ENCODE measurements at regions not wholly inside any gene's neighbourhood (a gene's known extent, or its start where the extent isn't known, plus 50 kb on each side); places are given as distances from the start of the nearest gene placed in this dataset.
"Not testable (repeated sequence)": the region's sequence is repeated elsewhere in the genome, so short reads cannot be mapped to it uniquely, and the experiment has no call there.

GRCh38 chr7:51551070-51551469, 234.5 kb upstream of the COBL start:
- DNase-seq (no peak), FAIRE-seq (no peak)
- 91 to 95% (median 94%) methylated on average over 4 of the region's 4 CpGs for WGBS, 3 donors
- Histone ChIP-seq H3K36me3 (ENCODE audit: control insufficient read depth in 3 of 3, insufficient read depth in 2 of 3, low read depth in 1 of 3, low read length in 3 of 3) (no peaks in the 10 kb centered on the region), H3K9me3 (ENCODE audit: control insufficient read depth in 2 of 2, insufficient read depth in 1 of 2, low read depth in 1 of 2, low read length in 1 of 2) (no peaks in the 10 kb centered on the region), H3K27me3 (ENCODE audit: control insufficient read depth in 3 of 3, insufficient read depth in 3 of 3, low read length in 3 of 3) (no peaks in the 10 kb centered on the region), H3K27ac (ENCODE audit: low read depth in 1 of 3, low read length in 2 of 3) (no peak overlapping the region), H3K4me3 (ENCODE audit: low read depth in 1 of 3, low read length in 3 of 3) (no peak overlapping the region), H3K4me1 (ENCODE audit: control insufficient read depth in 3 of 3, insufficient read depth in 2 of 3, low read depth in 1 of 3, low read length in 2 of 3) (no peaks in the 10 kb centered on the region)

GRCh38 chr7:51545131-51545530, 228.5 kb upstream of the COBL start:
- Histone ChIP-seq H3K4me3 (ENCODE audit: low read depth in 1 of 3, low read length in 3 of 3) (no peak overlapping the region), H3K9me3 (ENCODE audit: control insufficient read depth in 2 of 2, insufficient read depth in 1 of 2, low read depth in 1 of 2, low read length in 1 of 2) (peaks cover 0 to 7% of the 10 kb centered on the region in 2 donors), H3K27ac (ENCODE audit: low read depth in 1 of 3, low read length in 2 of 3) (no peak overlapping the region), H3K36me3 (ENCODE audit: control insufficient read depth in 3 of 3, insufficient read depth in 2 of 3, low read depth in 1 of 3, low read length in 3 of 3) (no peaks in the 10 kb centered on the region), H3K27me3 (ENCODE audit: control insufficient read depth in 3 of 3, insufficient read depth in 3 of 3, low read length in 3 of 3) (no peaks in the 10 kb centered on the region), H3K4me1 (ENCODE audit: control insufficient read depth in 3 of 3, insufficient read depth in 2 of 3, low read depth in 1 of 3, low read length in 2 of 3) (no peaks in the 10 kb centered on the region)
- WGBS, 3 donors, result 31 to 58% (median 48%) methylated on average over 2 of the region's 2 CpGs
- FAIRE-seq (no peak), DNase-seq (no peak)

- FAIRE-seq (no peak), DNase-seq (no peak)
- no peak overlapping the region for H3K4me3 ChIP-seq (ENCODE audit: low read depth in 1 of 3, low read length in 3 of 3)
- no peaks in the 10 kb centered on the region for H3K36me3 ChIP-seq (ENCODE audit: control insufficient read depth in 3 of 3, insufficient read depth in 2 of 3, low read depth in 1 of 3, low read length in 3 of 3)
- 70 to 76% (median 75%) methylated on average over 7 of the region's 7 CpGs for WGBS, 3 donors
- H3K27me3 ChIP-seq (ENCODE audit: control insufficient read depth in 3 of 3, insufficient read depth in 3 of 3, low read length in 3 of 3), result no peaks in the 10 kb centered on the region
- no peak overlapping the region for H3K27ac ChIP-seq (ENCODE audit: low read depth in 1 of 3, low read length in 2 of 3)
- no peaks in the 10 kb centered on the region for H3K4me1 ChIP-seq (ENCODE audit: control insufficient read depth in 3 of 3, insufficient read depth in 2 of 3, low read depth in 1 of 3, low read length in 2 of 3)
- peaks cover 0 to 7% of the 10 kb centered on the region in 2 donors for H3K9me3 ChIP-seq (ENCODE audit: control insufficient read depth in 2 of 2, insufficient read depth in 1 of 2, low read depth in 1 of 2, low read length in 1 of 2)
Observed at GRCh38 chr7:51543801-51544553, 227.4 kb upstream of the COBL start.

- not testable (repeated sequence) for H3K36me3 ChIP-seq (ENCODE audit: control insufficient read depth in 3 of 3, insufficient read depth in 2 of 3, low read depth in 1 of 3, low read length in 3 of 3); FAIRE-seq; H3K27ac ChIP-seq (ENCODE audit: low read depth in 1 of 3, low read length in 2 of 3); H3K4me3 ChIP-seq (ENCODE audit: low read depth in 1 of 3, low read length in 3 of 3); DNase-seq; H3K27me3 ChIP-seq (ENCODE audit: control insufficient read depth in 3 of 3, insufficient read depth in 3 of 3, low read length in 3 of 3); H3K4me1 ChIP-seq (ENCODE audit: control insufficient read depth in 3 of 3, insufficient read depth in 2 of 3, low read depth in 1 of 3, low read length in 2 of 3)
- peaks cover 0 to 12% of the 10 kb centered on the region in 2 donors for H3K9me3 ChIP-seq (ENCODE audit: control insufficient read depth in 2 of 2, insufficient read depth in 1 of 2, low read depth in 1 of 2, low read length in 1 of 2)
- 8 to 47% (median 19%) methylated on average over 2 of the region's 2 CpGs for WGBS, 3 donors
Observed at GRCh38 chr7:51540906-51541305, 224.3 kb upstream of the COBL start.

GRCh38 chr7:51539840-51540239, 223.2 kb upstream of the COBL start:
- no peak for DNase-seq
- Histone ChIP-seq H3K4me1 (ENCODE audit: control insufficient read depth in 3 of 3, insufficient read depth in 2 of 3, low read depth in 1 of 3, low read length in 2 of 3) (no peaks in the 10 kb centered on the region), H3K36me3 (ENCODE audit: control insufficient read depth in 3 of 3, insufficient read depth in 2 of 3, low read depth in 1 of 3, low read length in 3 of 3) (no peaks in the 10 kb centered on the region), H3K9me3 (ENCODE audit: control insufficient read depth in 2 of 2, insufficient read depth in 1 of 2, low read depth in 1 of 2, low read length in 1 of 2) (peaks cover 0 to 13% of the 10 kb centered on the region in 2 donors), H3K27ac (ENCODE audit: low read depth in 1 of 3, low read length in 2 of 3) (no peak overlapping the region), H3K4me3 (ENCODE audit: low read depth in 1 of 3, low read length in 3 of 3) (no peak overlapping the region), H3K27me3 (ENCODE audit: control insufficient read depth in 3 of 3, insufficient read depth in 3 of 3, low read length in 3 of 3) (no peaks in the 10 kb centered on the region)
- FAIRE-seq, result no peak
- WGBS, 3 donors, result 84% methylated on average over 3 of the region's 3 CpGs

GRCh38 chr7:51528172-51528571, 211.6 kb upstream of the COBL start:
- DNase-seq (no peak), FAIRE-seq (no peak)
- WGBS, 3 donors, result 84 to 87% (median 84%) methylated on average over 5 of the region's 5 CpGs
- no peaks in the 10 kb centered on the region for H3K4me1 ChIP-seq (ENCODE audit: control insufficient read depth in 3 of 3, insufficient read depth in 2 of 3, low read depth in 1 of 3, low read length in 2 of 3)
- no peaks in the 10 kb centered on the region for H3K36me3 ChIP-seq (ENCODE audit: control insufficient read depth in 3 of 3, insufficient read depth in 2 of 3, low read depth in 1 of 3, low read length in 3 of 3)
- H3K9me3 ChIP-seq (ENCODE audit: control insufficient read depth in 2 of 2, insufficient read depth in 1 of 2, low read depth in 1 of 2, low read length in 1 of 2), result no peaks in the 10 kb centered on the region
- H3K27ac ChIP-seq (ENCODE audit: low read depth in 1 of 3, low read length in 2 of 3), result no peak overlapping the region
- no peaks in the 10 kb centered on the region for H3K27me3 ChIP-seq (ENCODE audit: control insufficient read depth in 3 of 3, insufficient read depth in 3 of 3, low read length in 3 of 3)
- H3K4me3 ChIP-seq (ENCODE audit: low read depth in 1 of 3, low read length in 3 of 3), result no peak overlapping the region

GRCh38 chr7:51521694-51522312, 205.2 kb upstream of the COBL start:
- Histone ChIP-seq H3K27me3 (ENCODE audit: control insufficient read depth in 3 of 3, insufficient read depth in 3 of 3, low read length in 3 of 3) (no peaks in the 10 kb centered on the region), H3K4me1 (ENCODE audit: control insufficient read depth in 3 of 3, insufficient read depth in 2 of 3, low read depth in 1 of 3, low read length in 2 of 3) (no peaks in the 10 kb centered on the region), H3K9me3 (ENCODE audit: control insufficient read depth in 2 of 2, insufficient read depth in 1 of 2, low read depth in 1 of 2, low read length in 1 of 2) (no peaks in the 10 kb centered on the region), H3K4me3 (ENCODE audit: low read depth in 1 of 3, low read length in 3 of 3) (no peak overlapping the region), H3K36me3 (ENCODE audit: control insufficient read depth in 3 of 3, insufficient read depth in 2 of 3, low read depth in 1 of 3, low read length in 3 of 3) (no peaks in the 10 kb centered on the region), H3K27ac (ENCODE audit: low read depth in 1 of 3, low read length in 2 of 3) (no peak overlapping the region)
- WGBS, 3 donors, result 78 to 84% (median 83%) methylated on average over 6 of the region's 6 CpGs
- DNase-seq (no peak), FAIRE-seq (no peak)

- WGBS, 3 donors, result 59 to 67% (median 65%) methylated on average over 6 of the region's 6 CpGs
- no peak for DNase-seq
- FAIRE-seq, result no peak
Observed at GRCh38 chr7:51521054-51521453, 204.4 kb upstream of the COBL start.

More at GRCh38 chr7:51521054-51521453, 204.4 kb upstream of the COBL start:
- no peaks in the 10 kb centered on the region for H3K4me1 ChIP-seq (ENCODE audit: control insufficient read depth in 3 of 3, insufficient read depth in 2 of 3, low read depth in 1 of 3, low read length in 2 of 3)
- no peaks in the 10 kb centered on the region for H3K27me3 ChIP-seq (ENCODE audit: control insufficient read depth in 3 of 3, insufficient read depth in 3 of 3, low read length in 3 of 3)
- H3K4me3 ChIP-seq (ENCODE audit: low read depth in 1 of 3, low read length in 3 of 3), result no peak overlapping the region
- H3K9me3 ChIP-seq (ENCODE audit: control insufficient read depth in 2 of 2, insufficient read depth in 1 of 2, low read depth in 1 of 2, low read length in 1 of 2), result no peaks in the 10 kb centered on the region
- H3K36me3 ChIP-seq (ENCODE audit: control insufficient read depth in 3 of 3, insufficient read depth in 2 of 3, low read depth in 1 of 3, low read length in 3 of 3), result no peaks in the 10 kb centered on the region
- H3K27ac ChIP-seq (ENCODE audit: low read depth in 1 of 3, low read length in 2 of 3), result no peak overlapping the region
